Vagina (tissue), 2 donors: ENCODE measurements at regions not wholly inside any gene's neighbourhood (a gene's known extent, or its start where the extent isn't known, plus 50 kb on each side); places are given as distances from the start of the nearest gene placed in this dataset.
"Not testable (repeated sequence)": the region's sequence is repeated elsewhere in the genome, so short reads cannot be mapped to it uniquely, and the experiment has no call there.

ENCODE experiments used
- CTCF ChIP-seq, 3 experiments: fragments of 450-650 bp in 2 of 3; fragments of 200-600 bp in 1 of 3; sonication (generic) in 1 of 3; IDR thresholded peaks; one replicate each; pipeline ENCODE4 v1.5.1; 2017 to 2019; ENCODE audit warnings: antibody characterized with exemption in 3 of 3, mild to moderate bottlenecking in 2 of 3, moderate library complexity in 2 of 3
- POLR2A ChIP-seq, 2 donors: fragments of 450-650 bp; IDR thresholded peaks; one replicate each; pipeline ENCODE4 v1.6.1; 2017; ENCODE audit warnings: antibody characterized with exemption in 2 of 2, mild to moderate bottlenecking in 2 of 2, moderate library complexity in 2 of 2
- POLR2AphosphoS5 ChIP-seq, 2 donors: sonication (generic); formaldehyde crosslinking; IDR thresholded peaks; one replicate each; pipeline ENCODE4 v1.9.0; 2017; ENCODE audit warnings: antibody characterized with exemption in 2 of 2, mild to moderate bottlenecking in 2 of 2, low read depth in 1 of 2; ENCODE audit not compliant: insufficient read depth in 1 of 2

- not testable (repeated sequence) for TF ChIP-seq CTCF (IDR thresholded peaks at IDR 0.05); POLR2A (IDR thresholded peaks at IDR 0.05); POLR2AphosphoS5 (IDR thresholded peaks at IDR 0.05; ENCODE audit: insufficient read depth in 1 of 2, low read depth in 1 of 2)
Observed at GRCh38 chr5:34127818-34128217, 84.8 kb upstream of the C1QTNF3 start.
